Right lobe of liver (tissue), 6 donors: ENCODE measurements at regions not wholly inside any gene's neighbourhood (a gene's known extent, or its start where the extent isn't known, plus 50 kb on each side); places are given as distances from the start of the nearest gene placed in this dataset.

Experiments used
- ATAC-seq, 4 donors: fragments of 200-7000 bp; cut with Tn5 transposase; one replicate each; pipeline ENCODE4 v1.9.1; 2020; ENCODE audit warnings: mild to moderate bottlenecking in 4 of 4, moderate library complexity in 4 of 4
- DNase-seq, 3 donors: peaks; one replicate each; pipeline ENCODE4 v3.0.0-alpha.2; 2020
- H3K27ac ChIP-seq, 3 donors: fragments of 200-600 bp; one replicate each; pipeline ENCODE4 v1.8.0; 2022
- H3K27me3 ChIP-seq, 2 donors: fragments of 200-600 bp; one replicate each; pipeline ENCODE4 v1.8.0; 2022
- H3K36me3 ChIP-seq, 4 donors: fragments of 200-600 bp; sonication (generic) in 1 of 4; one replicate each; pipeline versions ENCODE4 v1.5.1 to v1.8.0; 2017 to 2022; ENCODE audit warnings: control low read depth in 1 of 4
- H3K4me1 ChIP-seq, 4 donors: fragments of 200-600 bp; sonication (generic) in 1 of 4; one replicate each; pipeline versions ENCODE4 v1.5.1 to v1.8.0; 2017 to 2022; ENCODE audit warnings: control low read depth in 1 of 4
- H3K4me3 ChIP-seq, 3 donors: fragments of 200-600 bp; one replicate each; pipeline ENCODE4 v1.8.0; 2022
- H3K9me3 ChIP-seq, 4 donors: fragments of 200-600 bp; sonication (generic) in 1 of 4; one replicate each; pipeline versions ENCODE4 v1.5.1 to v1.8.0; 2017 to 2022; ENCODE audit warnings: control low read depth in 1 of 4
- CTCF ChIP-seq, 4 donors: fragments of 200-600 bp in 3 of 4; fragments of 450-650 bp in 1 of 4; IDR thresholded peaks; one replicate each; pipeline versions ENCODE4 v1.5.1 to v1.8.0; 2016 to 2022; ENCODE audit warnings: antibody characterized with exemption in 4 of 4, mild to moderate bottlenecking in 2 of 4
- POLR2A ChIP-seq: fragments of 450-650 bp; IDR thresholded peaks from one replicate; pipeline ENCODE4 v1.6.1; 2017; ENCODE audit warnings: antibody characterized with exemption, mild to moderate bottlenecking
- WGBS: methylation state at CpG from one replicate; pipeline ENCODE4 v1.1.6; 2018; ENCODE audit warnings: low coverage, low lambda C conversion rate; ENCODE audit not compliant: insufficient coverage; ENCODE audit errors: missing lambda C conversion rate; 5-methylcytosine and 5-hydroxymethylcytosine counted together
- intact Hi-C, 2 donors: fragments of 100-400 bp; cut with DNase I; formaldehyde crosslinking; loops; one replicate each; pipeline versions ENCODE4 v1.11.2 to v1.14.1; 2022
- donor health status: DM: no; HTN: yes; CAD: no.
- donor health status: DM: no; HTN: no; CAD: no.
- donor health status: DM: no; HTN: no; CAD: no.
- donor health status: DM: no; HTN: yes; CAD: no.
- donor health status: DM: no; HTN: yes; CAD: no.

- H3K4me3 ChIP-seq: no peak overlapping the region
- ATAC-seq: no peak
- H3K27me3 ChIP-seq: peaks cover 0 to 5% of the 10 kb centered on the region in 2 donors
- H3K9me3 ChIP-seq: no peaks in the 10 kb centered on the region
- TF ChIP-seq CTCF (IDR thresholded peaks at IDR 0.05) (no peak), POLR2A (no peak)
- intact Hi-C loops: no loop called here
- no peaks in the 10 kb centered on the region for H3K36me3 ChIP-seq
- no peaks in the 10 kb centered on the region for H3K4me1 ChIP-seq
- no peak for DNase-seq
- no peak overlapping the region for H3K27ac ChIP-seq
- WGBS: 87% methylated on average over 1 of the region's 1 CpG
These were observed 65.0 kb upstream of the RAB18 start for GRCh38 chr10:27439101-27439500.

GRCh38 chr10:27437775-27438174, 66.3 kb upstream of the RAB18 start:
- intact Hi-C loops: no loop called here
- ATAC-seq: no peak

GRCh38 chr10:27436710-27437109, 67.4 kb upstream of the RAB18 start:
- no peak overlapping the region for H3K27ac ChIP-seq
- no peak for DNase-seq
- H3K4me1 ChIP-seq: no peaks in the 10 kb centered on the region
- TF ChIP-seq POLR2A: no peak
- TF ChIP-seq CTCF (IDR thresholded peaks at IDR 0.05): no peak
- no peak for ATAC-seq
- WGBS: 67% methylated on average over 2 of the region's 8 CpGs
- H3K4me3 ChIP-seq: no peak overlapping the region
- H3K36me3 ChIP-seq: no peaks in the 10 kb centered on the region
- peaks cover 0 to 5% of the 10 kb centered on the region in 2 donors for H3K27me3 ChIP-seq
- no peaks in the 10 kb centered on the region for H3K9me3 ChIP-seq
- intact Hi-C loops: no loop called here

More at GRCh38 chr10:27437775-27438174, 66.3 kb upstream of the RAB18 start:
- DNase-seq: no peak
- no peaks in the 10 kb centered on the region for H3K36me3 ChIP-seq
- no peak overlapping the region for H3K27ac ChIP-seq
- TF ChIP-seq POLR2A (no peak), CTCF (IDR thresholded peaks at IDR 0.05) (no peak)
- H3K9me3 ChIP-seq: no peaks in the 10 kb centered on the region
- no peaks in the 10 kb centered on the region for H3K4me1 ChIP-seq
- no peak overlapping the region for H3K4me3 ChIP-seq
- peaks cover 0 to 5% of the 10 kb centered on the region in 2 donors for H3K27me3 ChIP-seq

GRCh38 chr10:27433976-27434375, 70.1 kb upstream of the RAB18 start:
- intact Hi-C loops: no loop called here
- Histone ChIP-seq H3K36me3 (no peaks in the 10 kb centered on the region), H3K4me3 (no peak overlapping the region), H3K4me1 (no peaks in the 10 kb centered on the region), H3K27ac (no peak overlapping the region), H3K27me3 (peaks cover 0 to 2% of the 10 kb centered on the region in 2 donors), H3K9me3 (no peaks in the 10 kb centered on the region)
- 64% methylated on average over 2 of the region's 2 CpGs for whole genome bisulfite sequencing
- no peak for ATAC-seq
- TF ChIP-seq CTCF (IDR thresholded peaks at IDR 0.05): no peak
- TF ChIP-seq POLR2A: no peak
- DNase-seq: no peak

GRCh38 chr10:27426948-27427467, 77.1 kb upstream of the RAB18 start:
- Histone ChIP-seq H3K27ac (no peak overlapping the region), H3K4me3 (no peak overlapping the region), H3K27me3 (no peaks in the 10 kb centered on the region), H3K4me1 (no peaks in the 10 kb centered on the region), H3K9me3 (no peaks in the 10 kb centered on the region), H3K36me3 (no peaks in the 10 kb centered on the region)
- 45% methylated on average over 2 of the region's 2 CpGs for WGBS
- DNase-seq: no peak
- ATAC-seq: no peak
- intact Hi-C loops: no loop called here
- TF ChIP-seq POLR2A: no peak
- no peak for TF ChIP-seq CTCF (IDR thresholded peaks at IDR 0.05)
